Thoracic aorta (tissue), 2 donors: ENCODE measurements at regions not wholly inside any gene's neighbourhood (a gene's known extent, or its start where the extent isn't known, plus 50 kb on each side); places are given as distances from the start of the nearest gene placed in this dataset.
"Not testable (repeated sequence)": the region's sequence is repeated elsewhere in the genome, so short reads cannot be mapped to it uniquely, and the experiment has no call there.

Source experiments
- ATAC-seq: fragments of 150-250 bp; one replicate; pipeline ENCODE4 v1.8.0; 2017; ENCODE audit warnings: low read depth; ENCODE audit not compliant: insufficient number of reproducible peaks, low FRiP score
- DNase-seq: peaks from one replicate; pipeline ENCODE4 v3.0.0-alpha.2; 2020; ENCODE audit warnings: low spot score
- H3K27ac ChIP-seq, 2 donors: fragments of 200-600 bp; sonication (generic); 1 replicate in 1 of 2; 2 replicates in 1 of 2; pipeline ENCODE4 v1.5.1; 2016; ENCODE audit warnings: mild to moderate bottlenecking in 2 of 2, moderate library complexity in 2 of 2
- H3K27me3 ChIP-seq: fragments of 200-600 bp; sonication (generic); replicated peaks from 2 replicates; pipeline ENCODE4 v1.6.0; 2016; ENCODE audit warnings: mild to moderate bottlenecking; ENCODE audit not compliant: insufficient read depth
- H3K36me3 ChIP-seq: fragments of 200-600 bp; sonication (generic); one replicate; pipeline ENCODE4 v1.5.1; 2016
- H3K4me1 ChIP-seq, 2 donors: fragments of 200-600 bp; sonication (generic); 1 replicate in 1 of 2; 2 replicates in 1 of 2; pipeline versions ENCODE4 v1.5.1 to v1.6.0; 2016; ENCODE audit warnings: low read depth in 2 of 2, mild to moderate bottlenecking in 1 of 2; ENCODE audit not compliant: control insufficient read depth in 1 of 2
- H3K4me3 ChIP-seq: fragments of 200-600 bp; sonication (generic); 2 replicates; pipeline ENCODE4 v1.5.1; 2016; ENCODE audit warnings: mild to moderate bottlenecking
- H3K9me3 ChIP-seq: fragments of 200-600 bp; sonication (generic); 2 replicates; pipeline ENCODE4 v1.5.1; 2016
- TF ChIP-seq, protein P1 (sequence below): fragments of 200-600 bp; sonication (generic); IDR thresholded peaks from one replicate; pipeline ENCODE4 v1.5.1; 2019; ENCODE audit warnings: antibody characterized with exemption

DNA sequence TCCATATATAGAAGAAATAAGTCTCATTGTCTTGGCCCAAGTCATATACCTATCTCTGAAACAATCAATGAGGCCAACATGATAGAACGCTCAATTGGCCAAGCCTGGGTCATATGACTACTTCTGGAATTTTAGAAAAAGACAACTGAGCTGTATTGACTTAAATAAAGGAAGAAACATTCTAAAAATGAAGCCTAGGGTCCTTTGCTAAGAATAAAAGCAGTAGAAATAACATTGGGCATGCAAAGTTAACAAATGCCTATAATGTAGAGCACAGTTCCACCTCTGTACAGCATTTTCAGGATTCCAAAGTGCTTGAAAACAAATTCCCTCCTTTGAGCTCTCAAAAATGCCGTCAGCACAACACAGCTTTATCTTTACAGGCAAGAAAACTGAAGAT lies 391.8 kb downstream of the PRELID2 start:
- DNase-seq (no peak), ATAC-seq (no peak)
- Histone ChIP-seq H3K36me3 (no peaks in the 10 kb centered on the region), H3K27me3 (no peaks in the 10 kb centered on the region), H3K4me1 (no peaks in the 10 kb centered on the region), H3K9me3 (no peaks in the 10 kb centered on the region), H3K27ac (no peak overlapping the region), H3K4me3 (no peak overlapping the region)
- TF ChIP-seq, protein P1, sequence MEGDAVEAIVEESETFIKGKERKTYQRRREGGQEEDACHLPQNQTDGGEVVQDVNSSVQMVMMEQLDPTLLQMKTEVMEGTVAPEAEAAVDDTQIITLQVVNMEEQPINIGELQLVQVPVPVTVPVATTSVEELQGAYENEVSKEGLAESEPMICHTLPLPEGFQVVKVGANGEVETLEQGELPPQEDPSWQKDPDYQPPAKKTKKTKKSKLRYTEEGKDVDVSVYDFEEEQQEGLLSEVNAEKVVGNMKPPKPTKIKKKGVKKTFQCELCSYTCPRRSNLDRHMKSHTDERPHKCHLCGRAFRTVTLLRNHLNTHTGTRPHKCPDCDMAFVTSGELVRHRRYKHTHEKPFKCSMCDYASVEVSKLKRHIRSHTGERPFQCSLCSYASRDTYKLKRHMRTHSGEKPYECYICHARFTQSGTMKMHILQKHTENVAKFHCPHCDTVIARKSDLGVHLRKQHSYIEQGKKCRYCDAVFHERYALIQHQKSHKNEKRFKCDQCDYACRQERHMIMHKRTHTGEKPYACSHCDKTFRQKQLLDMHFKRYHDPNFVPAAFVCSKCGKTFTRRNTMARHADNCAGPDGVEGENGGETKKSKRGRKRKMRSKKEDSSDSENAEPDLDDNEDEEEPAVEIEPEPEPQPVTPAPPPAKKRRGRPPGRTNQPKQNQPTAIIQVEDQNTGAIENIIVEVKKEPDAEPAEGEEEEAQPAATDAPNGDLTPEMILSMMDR: no peak

DNA sequence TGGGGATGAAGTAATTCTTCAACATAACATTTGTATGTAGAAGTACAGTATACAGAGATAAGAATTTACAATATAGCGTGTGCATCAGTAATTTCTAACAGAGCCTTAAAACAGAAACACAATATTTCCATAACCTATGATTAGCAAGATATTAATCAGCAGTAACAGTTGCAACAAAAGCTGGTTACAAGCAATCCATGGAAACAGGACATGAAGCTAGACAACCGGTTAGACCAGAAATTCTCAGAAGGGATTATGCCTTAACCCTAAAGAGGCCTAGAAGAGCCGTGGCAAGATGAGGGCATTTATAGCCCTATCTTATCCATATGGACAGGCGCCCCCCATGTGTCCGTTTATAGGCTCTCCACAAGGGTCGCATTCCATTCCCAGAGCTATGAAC lies 392.5 kb downstream of the PRELID2 start:
- ATAC-seq, H3K27me3 ChIP-seq, H3K36me3 ChIP-seq, H3K9me3 ChIP-seq, DNase-seq, H3K27ac ChIP-seq, H3K4me1 ChIP-seq, H3K4me3 ChIP-seq: not testable (repeated sequence)

DNA sequence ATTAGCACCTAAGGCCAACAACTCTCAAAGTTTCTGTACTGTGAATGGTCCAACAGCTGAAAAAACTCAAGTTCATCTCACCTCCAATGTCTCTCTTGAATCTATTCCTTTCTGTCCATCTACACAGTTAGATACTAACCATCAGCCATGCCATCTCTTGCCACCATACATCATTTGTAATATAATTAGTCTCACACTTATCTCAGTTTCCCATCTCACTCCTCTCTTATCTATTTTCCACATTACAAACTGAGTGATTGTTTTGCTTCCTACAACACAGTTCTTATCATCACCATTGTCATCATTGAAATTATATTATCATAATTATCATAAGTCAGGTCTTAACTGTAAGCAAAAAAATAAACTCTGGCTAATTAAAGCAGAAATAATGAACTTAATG lies 393.9 kb downstream of the PRELID2 start:
- Histone ChIP-seq H3K9me3 (peaks cover 7% of the 10 kb centered on the region), H3K27me3 (no peaks in the 10 kb centered on the region), H3K36me3 (no peaks in the 10 kb centered on the region), H3K4me3 (no peak overlapping the region), H3K27ac (no peak overlapping the region), H3K4me1 (no peaks in the 10 kb centered on the region)
- DNase-seq (no peak), ATAC-seq (no peak)
- TF ChIP-seq, protein P1: no peak

DNA sequence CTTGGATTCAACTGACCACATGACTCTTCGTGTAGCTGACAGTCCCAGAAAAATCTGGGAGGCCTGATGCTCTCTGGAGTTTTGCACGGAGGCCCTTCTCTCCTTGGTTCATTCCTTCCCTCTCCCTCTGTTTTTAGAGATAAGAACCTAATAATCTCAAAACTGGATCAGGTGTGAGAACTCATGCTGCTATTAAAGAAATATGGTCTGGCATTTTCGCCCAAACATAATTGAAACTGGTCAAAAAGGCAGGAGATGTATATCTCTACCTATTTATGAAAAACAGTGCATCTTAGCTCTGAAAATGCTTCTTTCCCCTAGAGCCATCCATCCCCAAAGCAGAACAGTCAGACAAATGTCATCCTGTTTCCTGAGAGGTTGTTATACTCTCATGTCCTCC lies 397.5 kb downstream of the PRELID2 start:
- ATAC-seq (no peak), DNase-seq (no peak)
- no peak overlapping the region for H3K4me3 ChIP-seq
- peaks cover 7% of the 10 kb centered on the region for H3K9me3 ChIP-seq
- TF ChIP-seq, protein P1: no peak
- H3K27ac ChIP-seq: no peak overlapping the region
- no peaks in the 10 kb centered on the region for H3K27me3 ChIP-seq
- no peaks in the 10 kb centered on the region for H3K4me1 ChIP-seq
- no peaks in the 10 kb centered on the region for H3K36me3 ChIP-seq

DNA sequence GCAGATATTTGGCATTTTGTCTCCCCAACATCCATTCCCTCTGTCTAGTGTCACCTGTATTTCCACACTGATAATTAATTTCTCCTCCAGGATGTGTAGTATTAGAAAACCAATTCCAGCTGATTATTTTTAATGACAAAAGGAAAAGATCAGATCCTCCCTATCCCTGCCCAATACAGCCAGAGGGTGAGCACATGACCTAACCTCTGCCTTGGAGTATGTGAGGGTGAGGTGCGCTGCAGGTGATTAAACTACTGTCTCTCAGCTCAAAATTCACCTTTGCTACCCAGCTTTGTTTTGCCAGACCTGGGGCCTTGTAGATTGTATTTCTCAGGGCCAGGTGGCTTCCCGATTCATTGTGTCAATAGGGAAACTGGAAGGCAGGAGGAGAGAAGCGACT lies 402.1 kb downstream of the PRELID2 start:
- Histone ChIP-seq H3K9me3 (peaks cover 7% of the 10 kb centered on the region), H3K27ac (no peak overlapping the region)
- no peak for ATAC-seq

GRCh38 chr5:145429170-145429569 lies 406.0 kb downstream of the PRELID2 start:
- Histone ChIP-seq H3K27ac (no peak overlapping the region), H3K4me1 (no peaks in the 10 kb centered on the region), H3K27me3 (no peaks in the 10 kb centered on the region), H3K9me3 (peaks cover 6% of the 10 kb centered on the region), H3K4me3 (no peak overlapping the region), H3K36me3 (no peaks in the 10 kb centered on the region)
- TF ChIP-seq, protein P1: no peak
- no peak for DNase-seq
- ATAC-seq: no peak

More for the DNA sequence above, 402.1 kb downstream of the PRELID2 start:
- TF ChIP-seq, protein P1: no peak
- Histone ChIP-seq H3K27me3 (no peaks in the 10 kb centered on the region), H3K4me1 (no peaks in the 10 kb centered on the region), H3K4me3 (no peak overlapping the region), H3K36me3 (no peaks in the 10 kb centered on the region)
- no peak for DNase-seq
